A549 (cell line): ENCODE measurements at regions not wholly inside any gene's neighbourhood (a gene's known extent, or its start where the extent isn't known, plus 50 kb on each side); places are given as distances from the start of the nearest gene placed in this dataset.

ENCODE experiments used
- ATAC-seq, 2 experiments: fragments of 200-7000 bp in 1 of 2; fragments of >200 bp in 1 of 2; cut with Nextera tagmentation in 1 of 2; cut with Tn5 transposase in 1 of 2; 3 replicates each; pipeline versions ENCODE4 v1.8.0 to v1.9.1; 2018 to 2020; ENCODE audit warnings: mild to moderate bottlenecking in 1 of 2, moderate library complexity in 1 of 2
- CTCF ChIA-PET: fragments of 300-600 bp; sonication (Branson Sonifier 250); formaldehyde crosslinking; extraction: SDS; loops from one replicate; lab custom pipeline; 2021; ENCODE audit warnings: antibody characterized with exemption, inconsistent platforms; lab: Yijun Ruan, JAX
- POLR2A ChIA-PET: fragments of 350-600 bp; formaldehyde crosslinking; extraction: SDS; loops from one replicate; lab custom pipeline; 2021; ENCODE audit warnings: antibody characterized with exemption, inconsistent platforms; lab: Yijun Ruan, JAX
- DNase-seq, 2 experiments: peaks; one replicate each; pipeline versions ENCODE4 v3.0.0 to v3.0.0-alpha.2; 2011 to 2016; ENCODE audit warnings: low read depth in 1 of 2, low spot score in 1 of 2
- FAIRE-seq: peaks from 2 replicates; lab custom pipeline; 2011; peaks lifted over from hg19 to GRCh38; lab: Jason Lieb, UNC
- H3K27ac ChIP-seq, 2 experiments: fragments of >200 bp; sonication (Bioruptor Twin); formaldehyde crosslinking; 3 replicates each; pipeline ENCODE4 v1.5.1; 2016 to 2017
- H3K4me1 ChIP-seq: fragments of >200 bp; sonication (Bioruptor Twin); formaldehyde crosslinking; 3 replicates; pipeline ENCODE4 v1.6.1; 2016
- H3K4me2 ChIP-seq: fragments of >200 bp; sonication (Bioruptor Twin); formaldehyde crosslinking; 3 replicates; pipeline ENCODE4 v1.6.1; 2016
- H3K4me3 ChIP-seq: fragments of >200 bp; sonication (Bioruptor Twin); formaldehyde crosslinking; 3 replicates; pipeline ENCODE4 v1.5.1; 2016
- H3K9me3 ChIP-seq: fragments of >200 bp; sonication (Bioruptor Twin); formaldehyde crosslinking; 3 replicates; pipeline ENCODE4 v1.6.1; 2016
- ATOH8 ChIP-seq: fragments of 250-450 bp; sonication (Bioruptor Pico); IDR thresholded peaks from 2 replicates; pipeline ENCODE4 v1.5.0; 2020; ENCODE audit warnings: low read depth, mild to moderate bottlenecking, moderate library complexity
- CBX2 ChIP-seq: fragments of 200-600 bp; sonication (generic); IDR thresholded peaks from 2 replicates; pipeline ENCODE4 v1.6.1; 2016; ENCODE audit warnings: low read depth, mild to moderate bottlenecking, borderline replicate concordance
- CHD2 ChIP-seq: fragments of 150-350 bp; IDR thresholded peaks from 2 replicates; pipeline ENCODE4 v1.6.1; 2014; ENCODE audit warnings: low read length; ENCODE audit not compliant: partially characterized antibody
- CTCF ChIP-seq: fragments of >200 bp; sonication (Bioruptor Twin); formaldehyde crosslinking; IDR thresholded peaks from 3 replicates; pipeline ENCODE4 v1.5.1; 2016
- E2F6 ChIP-seq: IDR thresholded peaks from 2 replicates; pipeline ENCODE4 v1.6.1; 2012; ENCODE audit warnings: low read depth, borderline replicate concordance
- EHMT2 ChIP-seq: fragments of 200-600 bp; sonication (generic); IDR thresholded peaks from 2 replicates; pipeline ENCODE4 v1.6.1; 2016; ENCODE audit warnings: antibody characterized with exemption, low read depth, mild to moderate bottlenecking, moderate library complexity
- ELK1 ChIP-seq: fragments of 150-350 bp; IDR thresholded peaks from 2 replicates; pipeline ENCODE4 v1.6.1; 2014; ENCODE audit warnings: low read depth, mild to moderate bottlenecking, low read length
- ESRRA ChIP-seq: fragments of 150-350 bp; IDR thresholded peaks from 2 replicates; pipeline ENCODE4 v1.6.1; 2014; ENCODE audit warnings: mild to moderate bottlenecking, low read length, borderline replicate concordance
- FOSB ChIP-seq: fragments of 250-450 bp; sonication (Bioruptor Pico); IDR thresholded peaks from 2 replicates; pipeline ENCODE4 v1.5.0; 2020; ENCODE audit warnings: mild to moderate bottlenecking, moderate library complexity
- HDAC2 ChIP-seq: fragments of 200-600 bp; sonication (generic); IDR thresholded peaks from 2 replicates; pipeline ENCODE4 v1.6.1; 2016
- HMGXB4 ChIP-seq: fragments of 250-450 bp; sonication (Bioruptor Pico); IDR thresholded peaks from 2 replicates; pipeline ENCODE4 v1.5.0; 2021; ENCODE audit warnings: mild to moderate bottlenecking, moderate library complexity, borderline replicate concordance
- HOXB5 ChIP-seq: fragments of 250-450 bp; sonication (Bioruptor Pico); IDR thresholded peaks from 2 replicates; pipeline ENCODE4 v1.5.0; 2020; ENCODE audit warnings: mild to moderate bottlenecking, moderate library complexity
- JUNB ChIP-seq: fragments of >200 bp; sonication (Bioruptor Twin); formaldehyde crosslinking; IDR thresholded peaks from 2 replicates; pipeline ENCODE4 v1.6.1; 2016
- KDM1A ChIP-seq: fragments of 200-600 bp; sonication (generic); IDR thresholded peaks from 2 replicates; pipeline ENCODE4 v1.6.1; 2016; ENCODE audit warnings: low read depth, mild to moderate bottlenecking
- KDM5A ChIP-seq: fragments of 200-600 bp; sonication (generic); IDR thresholded peaks from 2 replicates; pipeline ENCODE4 v1.6.1; 2016; ENCODE audit warnings: antibody characterized with exemption, mild to moderate bottlenecking
- MAX ChIP-seq: IDR thresholded peaks from 2 replicates; pipeline ENCODE4 v1.6.1; 2012
- MAZ ChIP-seq: fragments of 150-350 bp; IDR thresholded peaks from 2 replicates; pipeline ENCODE4 v1.6.1; 2014; ENCODE audit warnings: antibody characterized with exemption, low read depth, low read length, borderline replicate concordance
- MYC ChIP-seq: IDR thresholded peaks from 2 replicates; pipeline ENCODE4 v1.6.1; 2012; ENCODE audit warnings: mild to moderate bottlenecking, inconsistent platforms, low read length, improper control_type of control experiment, borderline replicate concordance
- PHF8 ChIP-seq: fragments of 200-600 bp; sonication (generic); IDR thresholded peaks from 2 replicates; pipeline ENCODE4 v1.6.1; 2016; ENCODE audit warnings: low read depth, mild to moderate bottlenecking, antibody characterized with exemption, moderate library complexity, borderline replicate concordance
- POLR2AphosphoS2 ChIP-seq: conservative IDR thresholded peaks from 2 replicates; pipeline ENCODE4 v1.6.1; 2012; ENCODE audit warnings: low read length, improper control_type of control experiment, inconsistent platforms
- RAD21 ChIP-seq, 2 experiments: fragments of >200 bp in 1 of 2; sonication (Bioruptor Twin) in 1 of 2; formaldehyde crosslinking in 1 of 2; IDR thresholded peaks in 1 of 2; conservative IDR thresholded peaks in 1 of 2; 2 replicates in 1 of 2; 3 replicates in 1 of 2; pipeline ENCODE4 v1.6.1; 2012 to 2018; ENCODE audit warnings: inconsistent platforms in 1 of 2
- RFX5 ChIP-seq: fragments of 450-650 bp; IDR thresholded peaks from 2 replicates; pipeline ENCODE4 v1.7.1; 2014; ENCODE audit warnings: antibody characterized with exemption, mild to moderate bottlenecking, moderate library complexity
- RNF2 ChIP-seq: fragments of 200-600 bp; sonication (generic); IDR thresholded peaks from 2 replicates; pipeline ENCODE4 v1.6.1; 2016; ENCODE audit warnings: low read depth, mild to moderate bottlenecking, antibody characterized with exemption, moderate library complexity, borderline replicate concordance
- SMC3 ChIP-seq: fragments of >200 bp; sonication (Bioruptor Twin); formaldehyde crosslinking; IDR thresholded peaks from 3 replicates; pipeline ENCODE4 v1.6.1; 2018; ENCODE audit warnings: inconsistent platforms
- TFCP2L1 ChIP-seq: fragments of 250-450 bp; sonication (Bioruptor Pico); IDR thresholded peaks from 2 replicates; pipeline ENCODE4 v1.5.0; 2021; ENCODE audit warnings: mild to moderate bottlenecking
- USF2 ChIP-seq: fragments of 450-650 bp; IDR thresholded peaks from 2 replicates; pipeline ENCODE4 v1.6.1; 2014; ENCODE audit warnings: antibody characterized with exemption
- WGBS: methylation state at CpG from one replicate; pipeline ENCODE4 v1.1.6; 2017; ENCODE audit errors: missing lambda C conversion rate; 5-methylcytosine and 5-hydroxymethylcytosine counted together

GRCh38 chr15:80310776-80311175 lies 58.8 kb upstream of the CTXND1 start:
- H3K4me3 ChIP-seq = no peak overlapping the region
- no peaks in the 10 kb centered on the region for H3K4me1 ChIP-seq
- DNase-seq (no peak), ATAC-seq (no peak)
- WGBS = 30% methylated on average over 7 of the region's 7 CpGs
- no peak overlapping the region for H3K4me2 ChIP-seq
- H3K27ac ChIP-seq = no peak overlapping the region
- no peak for TF ChIP-seq RFX5
- no peak for TF ChIP-seq TFCP2L1 (CRISPR knock-in tag)
- TF ChIP-seq ELK1 = no peak
- TF ChIP-seq HMGXB4 = no peak
- no peak for TF ChIP-seq E2F6
- no peak for TF ChIP-seq CBX2
- TF ChIP-seq PHF8 = no peak
- no peak for TF ChIP-seq SMC3
- TF ChIP-seq MYC = no peak
- TF ChIP-seq ESRRA = no peak
- no peak for TF ChIP-seq HDAC2
- no peak for TF ChIP-seq KDM5A
- no peak for TF ChIP-seq CTCF
- TF ChIP-seq RAD21 (conservative IDR thresholded peaks at IDR 0.05 in 1 of 2, IDR thresholded peaks at IDR 0.05 in 1 of 2) = no peak
- no peak for TF ChIP-seq CHD2
- TF ChIP-seq MAX = no peak
- TF ChIP-seq FOSB (CRISPR knock-in tag) = no peak
- TF ChIP-seq MAZ = no peak
- no peak for TF ChIP-seq POLR2AphosphoS2
- TF ChIP-seq HOXB5 (CRISPR knock-in tag) = no peak
- TF ChIP-seq, all 56 proteins: peak for 0
- CTCF ChIA-PET = interaction anchor here (1.9 kb wide), 1 partner anchor 10 kb away, joined by 6 read pairs; no protein-coding TSS in a partner anchor
- no peak for FAIRE-seq
- POLR2A ChIA-PET = no interaction called here
- H3K9me3 ChIP-seq = no peaks in the 10 kb centered on the region

GRCh38 chr15:80315289-80315987 lies 63.4 kb upstream of the CTXND1 start:
- FAIRE-seq (no peak), DNase-seq (no peak), ATAC-seq (no peak)
- Histone ChIP-seq H3K9me3 (no peaks in the 10 kb centered on the region), H3K4me2 (no peak overlapping the region), H3K27ac (no peak overlapping the region), H3K4me1 (no peaks in the 10 kb centered on the region), H3K4me3 (no peak overlapping the region)
- ChIA-PET CTCF (interaction anchor here (0.6 to 0.8 kb wide), 3 partner anchors 17 to 78 kb away, joined by 3 read pairs; no protein-coding TSS in a partner anchor), POLR2A (no interaction called here)
- WGBS = 42% methylated on average over 11 of the region's 11 CpGs
- TF ChIP-seq RNF2 (no peak), KDM5A (no peak), USF2 (no peak), EHMT2 (no peak), KDM1A (no peak), JUNB (no peak), ATOH8 (no peak), POLR2AphosphoS2 (no peak), RFX5 (no peak), CTCF (no peak), ESRRA (no peak)
